ENCODE measurements at regions not wholly inside any gene's neighbourhood (a gene's known extent, or its start where the extent isn't known, plus 50 kb on each side); places are given as distances from the start of the nearest gene placed in this dataset.

GRCh38 chrX:143094417-143095023 is 68.8 kb downstream of the SPANXN4 start:
- ATAC-seq, result no peak
- H3K9me3 ChIP-seq, result no peaks in the 10 kb centered on the region

More at GRCh38 chrX:143094417-143095023, 68.8 kb downstream of the SPANXN4 start:
- no peaks in the 10 kb centered on the region for H3K4me1 ChIP-seq
- no peaks in the 10 kb centered on the region for H3K36me3 ChIP-seq
- intact Hi-C loops (cut with DNase I), result no loop called here
- DNase-seq, result no peak
- TF ChIP-seq CTCF (IDR thresholded peaks at IDR 0.05), result no peak
- FAIRE-seq, result no peak
- no peak overlapping the region for H3K27ac ChIP-seq
- 51 to 56% methylated on average over 7 of the region's 7 CpGs for WGBS, 2 donors
- H3K4me3 ChIP-seq, result no peak overlapping the region
- no peaks in the 10 kb centered on the region for H3K27me3 ChIP-seq

Measured in pancreas (tissue), 10 donors.